Bronchial epithelial cell (primary cell): ENCODE measurements at regions not wholly inside any gene's neighbourhood (a gene's known extent, or its start where the extent isn't known, plus 50 kb on each side); places are given as distances from the start of the nearest gene placed in this dataset.

Experiments
- DNase-seq: peaks from one replicate; pipeline ENCODE4 v3.0.0-alpha.2; 2010; ENCODE audit warnings: low read depth
- FAIRE-seq: peaks from 2 replicates; lab custom pipeline; 2011; peaks lifted over from hg19 to GRCh38; lab: Jason Lieb, UNC
- H3K27me3 ChIP-seq: 2 replicates; pipeline ENCODE4 v1.5.1; 2011; ENCODE audit warnings: low read length; ENCODE audit not compliant: control insufficient read depth, insufficient read depth
- H3K36me3 ChIP-seq: 2 replicates; pipeline ENCODE4 v1.5.1; 2011; ENCODE audit warnings: low read length; ENCODE audit not compliant: control insufficient read depth, insufficient read depth
- H3K4me3 ChIP-seq: 2 replicates; pipeline ENCODE4 v1.5.1; 2011; ENCODE audit warnings: mild to moderate bottlenecking, low read depth, low read length, control low read depth
- TF ChIP-seq, protein P1 (sequence below): IDR thresholded peaks from 2 replicates; pipeline ENCODE4 v1.5.1; 2011; ENCODE audit warnings: mild to moderate bottlenecking, moderate library complexity, low read length, control low read depth, inconsistent platforms; ENCODE audit not compliant: insufficient read depth, severe bottlenecking

DNA sequence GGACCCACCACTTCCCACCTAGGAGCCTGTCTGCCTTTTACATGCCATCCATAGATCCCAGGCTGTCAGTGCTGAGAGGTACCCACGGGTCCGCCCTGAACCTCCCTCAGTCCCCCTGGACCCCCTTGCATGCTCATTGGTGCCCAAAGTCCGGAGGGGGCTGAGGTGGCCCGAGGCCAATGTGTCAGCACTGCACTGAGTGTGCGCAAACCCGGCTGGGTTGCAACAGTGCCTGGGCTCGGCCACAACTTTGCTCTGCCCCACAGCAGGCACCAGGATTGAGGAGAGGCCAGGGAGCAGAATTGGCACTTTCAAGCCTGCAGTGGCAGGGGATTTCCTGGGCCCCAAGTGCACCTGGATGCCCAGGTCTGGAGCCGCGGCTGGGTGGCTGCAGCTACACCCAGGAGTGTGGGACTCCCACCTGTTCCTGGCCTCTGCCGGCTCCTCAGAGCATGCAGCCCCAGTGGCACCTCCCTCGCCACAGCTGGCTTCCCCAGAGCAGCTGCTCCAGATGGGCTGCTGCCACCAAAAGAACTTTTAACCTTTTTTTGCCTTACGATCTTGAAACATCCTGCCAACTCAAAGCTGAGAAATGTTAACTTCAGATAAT, 837.0 kb downstream of the SLITRK6 start:
- TF ChIP-seq, protein P1, sequence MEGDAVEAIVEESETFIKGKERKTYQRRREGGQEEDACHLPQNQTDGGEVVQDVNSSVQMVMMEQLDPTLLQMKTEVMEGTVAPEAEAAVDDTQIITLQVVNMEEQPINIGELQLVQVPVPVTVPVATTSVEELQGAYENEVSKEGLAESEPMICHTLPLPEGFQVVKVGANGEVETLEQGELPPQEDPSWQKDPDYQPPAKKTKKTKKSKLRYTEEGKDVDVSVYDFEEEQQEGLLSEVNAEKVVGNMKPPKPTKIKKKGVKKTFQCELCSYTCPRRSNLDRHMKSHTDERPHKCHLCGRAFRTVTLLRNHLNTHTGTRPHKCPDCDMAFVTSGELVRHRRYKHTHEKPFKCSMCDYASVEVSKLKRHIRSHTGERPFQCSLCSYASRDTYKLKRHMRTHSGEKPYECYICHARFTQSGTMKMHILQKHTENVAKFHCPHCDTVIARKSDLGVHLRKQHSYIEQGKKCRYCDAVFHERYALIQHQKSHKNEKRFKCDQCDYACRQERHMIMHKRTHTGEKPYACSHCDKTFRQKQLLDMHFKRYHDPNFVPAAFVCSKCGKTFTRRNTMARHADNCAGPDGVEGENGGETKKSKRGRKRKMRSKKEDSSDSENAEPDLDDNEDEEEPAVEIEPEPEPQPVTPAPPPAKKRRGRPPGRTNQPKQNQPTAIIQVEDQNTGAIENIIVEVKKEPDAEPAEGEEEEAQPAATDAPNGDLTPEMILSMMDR = no peak
- FAIRE-seq (no peak), DNase-seq (no peak)
- H3K27me3 ChIP-seq = no peaks in the 10 kb centered on the region
- H3K36me3 ChIP-seq = no peaks in the 10 kb centered on the region
- no peak overlapping the region for H3K4me3 ChIP-seq

DNA sequence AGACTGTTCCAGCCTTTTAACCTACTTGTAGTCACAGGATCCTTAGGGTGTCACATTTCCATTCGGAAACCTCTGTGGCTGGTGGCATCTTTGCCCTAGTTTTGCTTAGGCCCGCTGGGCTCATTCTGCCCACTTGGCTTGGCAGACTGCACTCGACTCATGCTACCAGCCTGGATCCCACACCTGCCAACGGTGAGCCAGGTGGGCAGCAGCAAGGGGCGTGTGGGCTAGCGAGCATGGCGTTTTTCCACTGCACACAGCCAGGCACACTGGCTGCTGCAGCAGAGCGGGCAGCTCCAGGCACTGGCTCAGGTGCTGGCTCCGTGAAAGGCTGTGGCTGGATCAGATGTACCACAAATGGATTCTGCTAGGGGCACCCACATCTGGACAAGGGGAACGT, 838.2 kb downstream of the SLITRK6 start:
- Histone ChIP-seq H3K27me3 (no peaks in the 10 kb centered on the region), H3K36me3 (no peaks in the 10 kb centered on the region), H3K4me3 (no peak overlapping the region)
- FAIRE-seq = no peak
- DNase-seq = no peak
- TF ChIP-seq, protein P1 = no peak

DNA sequence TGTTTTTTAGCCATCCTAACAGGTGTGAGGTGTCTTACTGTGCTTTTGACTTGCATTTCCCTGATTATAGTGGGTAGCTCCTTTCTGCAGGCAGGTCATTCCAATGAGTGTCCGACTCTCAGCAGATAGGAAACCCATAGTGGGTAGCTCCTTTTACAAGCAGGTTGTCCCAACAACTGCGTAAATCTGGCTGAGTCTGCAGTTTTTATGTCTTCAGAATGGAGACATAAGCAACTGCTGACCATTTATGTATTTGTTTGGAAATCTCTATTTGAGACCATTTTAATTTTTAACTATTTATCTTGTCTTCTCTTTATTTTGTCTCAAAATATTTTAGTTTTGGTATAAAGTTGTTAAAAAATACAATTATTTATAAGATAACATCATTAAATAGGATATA, 839.4 kb downstream of the SLITRK6 start:
- Histone ChIP-seq H3K4me3 (no peak overlapping the region), H3K36me3 (no peaks in the 10 kb centered on the region), H3K27me3 (no peaks in the 10 kb centered on the region)
- FAIRE-seq (no peak), DNase-seq (no peak)
- TF ChIP-seq, protein P1 = no peak

DNA sequence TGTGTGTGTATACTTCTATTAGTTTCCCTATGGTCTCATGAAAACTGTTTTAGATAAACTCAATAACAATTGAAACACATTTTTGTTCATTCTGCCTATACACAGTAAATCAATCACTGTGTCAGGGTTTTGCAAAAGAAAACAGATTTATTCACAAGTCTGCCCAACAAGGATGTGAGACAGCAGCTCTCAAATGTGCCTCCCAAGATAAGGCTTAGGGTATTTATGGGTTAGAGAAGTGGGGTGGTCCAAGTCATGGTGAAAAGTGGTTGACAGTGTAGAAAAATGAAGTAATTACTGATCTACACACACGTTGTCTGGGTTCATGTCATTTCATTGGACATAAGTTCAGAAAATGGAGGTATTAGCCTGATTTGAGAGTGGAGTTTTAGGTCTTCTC, 844.6 kb downstream of the SLITRK6 start:
- no peak overlapping the region for H3K4me3 ChIP-seq
- no peaks in the 10 kb centered on the region for H3K36me3 ChIP-seq
- TF ChIP-seq, protein P1 = no peak
- FAIRE-seq = no peak
- H3K27me3 ChIP-seq = no peaks in the 10 kb centered on the region
- no peak for DNase-seq

DNA sequence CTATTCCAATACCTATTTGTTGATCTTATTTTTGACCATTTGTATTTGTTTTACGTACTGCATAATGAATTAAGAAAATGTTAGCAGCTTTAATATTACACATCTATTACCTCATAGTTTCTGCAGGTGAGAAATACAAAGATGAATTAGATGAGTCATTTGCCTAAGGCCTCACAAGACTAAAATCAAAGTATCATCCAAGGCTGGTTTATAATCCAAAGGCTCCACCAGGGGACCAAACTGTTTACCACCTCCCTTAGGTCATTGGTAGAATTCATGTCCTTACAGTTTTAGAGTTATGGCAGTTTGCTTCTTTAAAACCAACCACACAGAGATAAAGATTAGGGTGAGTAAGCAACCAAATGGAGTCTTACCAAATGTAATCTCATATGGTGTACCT, 848.1 kb downstream of the SLITRK6 start:
- TF ChIP-seq, protein P1 = peak; percentile 13
- FAIRE-seq = no peak

DNA sequence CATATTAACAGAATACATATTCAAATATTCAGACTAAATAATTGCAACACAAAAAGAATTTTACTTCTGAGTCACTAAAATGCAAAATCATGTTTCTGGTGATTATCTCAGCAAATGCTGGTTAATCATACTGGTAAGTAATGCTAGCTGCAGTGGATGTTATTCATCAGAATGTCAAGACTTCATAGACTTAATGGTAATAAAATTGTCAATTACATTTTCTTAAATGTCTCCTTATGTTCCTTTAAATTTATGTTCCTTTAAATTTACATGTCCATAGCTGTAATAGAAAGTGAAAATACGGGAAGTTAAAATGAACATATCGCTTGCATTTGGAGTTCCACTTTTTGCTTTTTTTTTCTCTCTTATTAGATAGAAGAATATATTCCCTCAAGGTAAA, 853.0 kb downstream of the SLITRK6 start:
- H3K4me3 ChIP-seq = no peak overlapping the region
- TF ChIP-seq, protein P1 = no peak
- no peaks in the 10 kb centered on the region for H3K36me3 ChIP-seq
- DNase-seq (peak; percentile 50), FAIRE-seq (no peak)
- no peaks in the 10 kb centered on the region for H3K27me3 ChIP-seq

More for the DNA sequence above, 848.1 kb downstream of the SLITRK6 start:
- peak; percentile 84 for DNase-seq
- Histone ChIP-seq H3K36me3 (no peaks in the 10 kb centered on the region), H3K4me3 (no peak overlapping the region), H3K27me3 (no peaks in the 10 kb centered on the region)
